ENCODE measurements at regions not wholly inside any gene's neighbourhood (a gene's known extent, or its start where the extent isn't known, plus 50 kb on each side); places are given as distances from the start of the nearest gene placed in this dataset.

DNA sequence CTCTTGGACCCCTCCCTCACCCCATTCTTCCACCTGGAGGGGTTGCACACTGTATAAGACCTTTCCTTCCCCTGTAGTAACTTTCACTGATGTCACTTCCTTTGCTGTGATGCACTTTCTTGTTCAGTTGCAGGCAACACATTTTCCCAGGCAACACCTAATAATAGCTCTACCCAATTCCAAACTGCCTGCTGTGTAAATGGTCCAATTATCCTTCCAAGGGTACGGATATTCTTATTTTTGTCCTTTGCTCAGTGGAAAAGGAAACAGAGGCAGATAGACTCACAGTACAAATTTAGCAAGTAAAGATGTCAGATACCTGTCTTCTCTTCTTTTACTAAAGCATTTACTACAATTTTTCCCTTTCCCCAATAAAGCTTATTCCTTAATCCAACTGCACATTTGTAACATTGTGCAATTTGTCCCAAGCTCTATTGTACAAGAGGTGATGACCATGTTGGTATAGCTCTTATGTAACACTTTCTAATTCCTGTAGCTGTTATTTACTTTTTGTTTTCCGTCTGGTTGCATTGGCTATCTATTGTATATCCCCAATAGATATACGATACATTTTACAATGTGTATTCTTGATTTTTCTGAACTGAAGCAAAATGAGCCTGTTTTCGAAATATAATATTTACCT, 69.1 kb upstream of the NPFFR2 start:
- TF ChIP-seq, protein P1, sequence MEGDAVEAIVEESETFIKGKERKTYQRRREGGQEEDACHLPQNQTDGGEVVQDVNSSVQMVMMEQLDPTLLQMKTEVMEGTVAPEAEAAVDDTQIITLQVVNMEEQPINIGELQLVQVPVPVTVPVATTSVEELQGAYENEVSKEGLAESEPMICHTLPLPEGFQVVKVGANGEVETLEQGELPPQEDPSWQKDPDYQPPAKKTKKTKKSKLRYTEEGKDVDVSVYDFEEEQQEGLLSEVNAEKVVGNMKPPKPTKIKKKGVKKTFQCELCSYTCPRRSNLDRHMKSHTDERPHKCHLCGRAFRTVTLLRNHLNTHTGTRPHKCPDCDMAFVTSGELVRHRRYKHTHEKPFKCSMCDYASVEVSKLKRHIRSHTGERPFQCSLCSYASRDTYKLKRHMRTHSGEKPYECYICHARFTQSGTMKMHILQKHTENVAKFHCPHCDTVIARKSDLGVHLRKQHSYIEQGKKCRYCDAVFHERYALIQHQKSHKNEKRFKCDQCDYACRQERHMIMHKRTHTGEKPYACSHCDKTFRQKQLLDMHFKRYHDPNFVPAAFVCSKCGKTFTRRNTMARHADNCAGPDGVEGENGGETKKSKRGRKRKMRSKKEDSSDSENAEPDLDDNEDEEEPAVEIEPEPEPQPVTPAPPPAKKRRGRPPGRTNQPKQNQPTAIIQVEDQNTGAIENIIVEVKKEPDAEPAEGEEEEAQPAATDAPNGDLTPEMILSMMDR (IDR thresholded peaks at IDR 0.05; ENCODE audit: low read length) = no peak
- TF ChIP-seq EZH2 (optimal IDR thresholded peaks at IDR 0.05; ENCODE audit: low read depth, low read length) = no peak
- TF ChIP-seq EZH2phosphoT487 (IDR thresholded peaks at IDR 0.05; ENCODE audit: low read length) = no peak
